ENCODE measurements at regions not wholly inside any gene's neighbourhood (a gene's known extent, or its start where the extent isn't known, plus 50 kb on each side); places are given as distances from the start of the nearest gene placed in this dataset.

- DNase-seq (ENCODE audit: low read depth, low spot score) (no peak), ATAC-seq (no peak)
- Histone ChIP-seq H3K4me1 (ENCODE audit: control insufficient read depth in 1 of 2, insufficient read depth in 2 of 2, low read length in 2 of 2) (peaks cover 16 to 27% of the 10 kb centered on the region in 2 experiments; a peak in 3 of 4 replicates), H3K4me2 (ENCODE audit: low read length) (no peak overlapping the region), H3K9me2 (ENCODE audit: insufficient read depth) (no peaks in the 10 kb centered on the region), H3K79me2 (ENCODE audit: insufficient read depth, low read length) (no peaks in the 10 kb centered on the region), H4K20me1 (ENCODE audit: insufficient read depth) (no peaks in the 10 kb centered on the region), H3K27ac (ENCODE audit: low read depth, low read length) (no peak overlapping the region), H2AFZ (ENCODE audit: low read depth, low read length, poor library complexity, severe bottlenecking) (no peak overlapping the region), H3K27me3 (ENCODE audit: insufficient read depth, low read length) (no peaks in the 10 kb centered on the region), H3K36me3 (ENCODE audit: control insufficient read depth in 1 of 2, insufficient read depth in 2 of 2, low read length in 2 of 2) (no peaks in the 10 kb centered on the region), H3K4me3 (replicated peaks in 1 of 2; ENCODE audit: low read depth in 1 of 2, low read length in 2 of 2) (no peak overlapping the region), H3K9ac (ENCODE audit: low read length) (no peak overlapping the region), H3K9me3 (ENCODE audit: control insufficient read depth in 1 of 2, insufficient read depth in 1 of 2, low read depth in 1 of 2, low read length in 2 of 2) (no peaks in the 10 kb centered on the region)
- intact Hi-C loops (cut with micrococcal nuclease): no loop called here
- ChIA-PET POLR2A (no interaction called here), CTCF (interaction anchor here (1.1 to 1.3 kb wide), 2 partner anchors 25 to 74 kb away, joined by 3 to 4 read pairs; no protein-coding TSS in a partner anchor), RAD21 (ENCODE audit: low non-redundant PET in 1 of 2, low total read pairs in 2 of 2, uncharacterized antibody in 2 of 2, unreplicated experiment in 2 of 2) (no interaction called here)
- no TSS peak for BruUV-seq (replicated peaks)
- no peak for TF ChIP-seq REST (IDR thresholded peaks at IDR 0.05; ENCODE audit: low read depth)
- TF ChIP-seq ZNF274 (IDR thresholded peaks at IDR 0.05; ENCODE audit: low read depth, low read length): no peak
- no peak for TF ChIP-seq ELF1 (IDR thresholded peaks at IDR 0.05; ENCODE audit: borderline replicate concordance, low read depth)
- no peak for TF ChIP-seq ZFX (IDR thresholded peaks at IDR 0.05)
- no peak for TF ChIP-seq MAX (IDR thresholded peaks at IDR 0.05)
- TF ChIP-seq FOSL1 (IDR thresholded peaks at IDR 0.05; ENCODE audit: low read depth): no peak
- no peak for TF ChIP-seq POLR2AphosphoS5 (IDR thresholded peaks at IDR 0.05; ENCODE audit: low read depth, low read length)
- TF ChIP-seq SIN3A (IDR thresholded peaks at IDR 0.05; ENCODE audit: low read depth): no peak
- TF ChIP-seq EZH2phosphoT487 (IDR thresholded peaks at IDR 0.05; ENCODE audit: borderline replicate concordance): no peak
- TF ChIP-seq, protein P1, sequence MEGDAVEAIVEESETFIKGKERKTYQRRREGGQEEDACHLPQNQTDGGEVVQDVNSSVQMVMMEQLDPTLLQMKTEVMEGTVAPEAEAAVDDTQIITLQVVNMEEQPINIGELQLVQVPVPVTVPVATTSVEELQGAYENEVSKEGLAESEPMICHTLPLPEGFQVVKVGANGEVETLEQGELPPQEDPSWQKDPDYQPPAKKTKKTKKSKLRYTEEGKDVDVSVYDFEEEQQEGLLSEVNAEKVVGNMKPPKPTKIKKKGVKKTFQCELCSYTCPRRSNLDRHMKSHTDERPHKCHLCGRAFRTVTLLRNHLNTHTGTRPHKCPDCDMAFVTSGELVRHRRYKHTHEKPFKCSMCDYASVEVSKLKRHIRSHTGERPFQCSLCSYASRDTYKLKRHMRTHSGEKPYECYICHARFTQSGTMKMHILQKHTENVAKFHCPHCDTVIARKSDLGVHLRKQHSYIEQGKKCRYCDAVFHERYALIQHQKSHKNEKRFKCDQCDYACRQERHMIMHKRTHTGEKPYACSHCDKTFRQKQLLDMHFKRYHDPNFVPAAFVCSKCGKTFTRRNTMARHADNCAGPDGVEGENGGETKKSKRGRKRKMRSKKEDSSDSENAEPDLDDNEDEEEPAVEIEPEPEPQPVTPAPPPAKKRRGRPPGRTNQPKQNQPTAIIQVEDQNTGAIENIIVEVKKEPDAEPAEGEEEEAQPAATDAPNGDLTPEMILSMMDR (IDR thresholded peaks at IDR 0.05 in 2 of 3, conservative IDR thresholded peaks at IDR 0.05 in 1 of 3; ENCODE audit: borderline replicate concordance in 1 of 3, insufficient read depth in 1 of 3, low read depth in 2 of 3, low read length in 2 of 3): no peak
- TF ChIP-seq RAD21 (IDR thresholded peaks at IDR 0.05; ENCODE audit: low read depth): no peak
- no peak for TF ChIP-seq JUND (IDR thresholded peaks at IDR 0.05)
- no peak for TF ChIP-seq YY1 (IDR thresholded peaks at IDR 0.05; ENCODE audit: extremely low read depth, insufficient replicate concordance, low read depth, low read length)
- no peak for TF ChIP-seq TCF7L2 (IDR thresholded peaks at IDR 0.05; ENCODE audit: borderline replicate concordance, extremely low read depth, insufficient read depth, insufficient read length)
Observed at GRCh38 chr1:40923511-40924020, 55.9 kb upstream of the CTPS1 start.
